Vagina (tissue), 2 donors: ENCODE measurements at regions not wholly inside any gene's neighbourhood (a gene's known extent, or its start where the extent isn't known, plus 50 kb on each side); places are given as distances from the start of the nearest gene placed in this dataset.

Experiments used
- CTCF ChIP-seq, 3 experiments: fragments of 450-650 bp in 2 of 3; fragments of 200-600 bp in 1 of 3; sonication (generic) in 1 of 3; IDR thresholded peaks; one replicate each; pipeline ENCODE4 v1.5.1; 2017 to 2019; ENCODE audit warnings: antibody characterized with exemption in 3 of 3, mild to moderate bottlenecking in 2 of 3, moderate library complexity in 2 of 3
- POLR2A ChIP-seq, 2 donors: fragments of 450-650 bp; IDR thresholded peaks; one replicate each; pipeline ENCODE4 v1.6.1; 2017; ENCODE audit warnings: antibody characterized with exemption in 2 of 2, mild to moderate bottlenecking in 2 of 2, moderate library complexity in 2 of 2

- TF ChIP-seq POLR2A (IDR thresholded peaks at IDR 0.05) = no peak
- no peak for TF ChIP-seq CTCF (IDR thresholded peaks at IDR 0.05)
These were observed 62.5 kb upstream of the SPDEF start for GRCh38 chr6:34618430-34619182.
